Esophagus squamous epithelium (tissue), 4 donors: ENCODE measurements at regions not wholly inside any gene's neighbourhood (a gene's known extent, or its start where the extent isn't known, plus 50 kb on each side); places are given as distances from the start of the nearest gene placed in this dataset.

ENCODE experiments used
- CTCF ChIP-seq, 6 experiments: fragments of 450-650 bp in 4 of 6; fragments of 200-600 bp in 2 of 6; sonication (generic) in 2 of 6; IDR thresholded peaks; one replicate each; pipeline ENCODE4 v1.5.1; 2016 to 2019; ENCODE audit warnings: antibody characterized with exemption in 6 of 6, mild to moderate bottlenecking in 4 of 6, moderate library complexity in 4 of 6
- POLR2A ChIP-seq, 4 donors: fragments of 450-650 bp; IDR thresholded peaks; one replicate each; pipeline ENCODE4 v1.6.1; 2017; ENCODE audit warnings: antibody characterized with exemption in 4 of 4, mild to moderate bottlenecking in 4 of 4, moderate library complexity in 3 of 4

- no peak for TF ChIP-seq CTCF (IDR thresholded peaks at IDR 0.05)
- TF ChIP-seq POLR2A (IDR thresholded peaks at IDR 0.05): no peak
These were observed 92.6 kb upstream of the CDH6 start for GRCh38 chr5:31100781-31101310.
